ENCODE measurements at regions not wholly inside any gene's neighbourhood (a gene's known extent, or its start where the extent isn't known, plus 50 kb on each side); places are given as distances from the start of the nearest gene placed in this dataset.

GRCh38 chr3:168611826-168612225 lies 516.1 kb upstream of the GOLIM4 start:
- no peak for DNase-seq
- intact Hi-C loops (cut with DNase I): no loop called here

GRCh38 chr3:168608926-168609325 lies 513.2 kb upstream of the GOLIM4 start:
- DNase-seq: no peak
- intact Hi-C loops (cut with DNase I): no loop called here

- intact Hi-C loops (cut with DNase I): no loop called here
Observed at GRCh38 chr3:168604767-168605166, 509.0 kb upstream of the GOLIM4 start.

GRCh38 chr3:168598250-168598649 lies 502.5 kb upstream of the GOLIM4 start:
- no peak for DNase-seq
- intact Hi-C loops (cut with DNase I): no loop called here

More at GRCh38 chr3:168604767-168605166, 509.0 kb upstream of the GOLIM4 start:
- DNase-seq: no peak

- DNase-seq: no peak
- intact Hi-C loops (cut with DNase I): no loop called here
Observed at GRCh38 chr3:168596175-168596823, 500.6 kb upstream of the GOLIM4 start.

- intact Hi-C loops (cut with DNase I): no loop called here
- no peak for DNase-seq
Observed at GRCh38 chr3:168591587-168591986, 495.9 kb upstream of the GOLIM4 start.

GRCh38 chr3:168589376-168589775 lies 493.7 kb upstream of the GOLIM4 start:
- DNase-seq: no peak
- intact Hi-C loops (cut with DNase I): no loop called here

- no peak for DNase-seq
- intact Hi-C loops (cut with DNase I): no loop called here
Observed at GRCh38 chr3:168585544-168585943, 489.8 kb upstream of the GOLIM4 start.

GRCh38 chr3:168583977-168584376 lies 488.3 kb upstream of the GOLIM4 start:
- intact Hi-C loops (cut with DNase I): no loop called here
- no peak for DNase-seq

GRCh38 chr3:168582503-168582902 lies 486.8 kb upstream of the GOLIM4 start:
- DNase-seq: no peak
- intact Hi-C loops (cut with DNase I): no loop called here

GRCh38 chr3:168581771-168582225 lies 486.1 kb upstream of the GOLIM4 start:
- intact Hi-C loops (cut with DNase I): no loop called here
- DNase-seq: peak in 1 of 10 donors; percentile 20

- intact Hi-C loops (cut with DNase I): no loop called here
Observed at GRCh38 chr3:168579010-168579409, 483.3 kb upstream of the GOLIM4 start.

GRCh38 chr3:168575750-168576149 lies 480.0 kb upstream of the GOLIM4 start:
- intact Hi-C loops (cut with DNase I): no loop called here
- DNase-seq: no peak

More at GRCh38 chr3:168579010-168579409, 483.3 kb upstream of the GOLIM4 start:
- no peak for DNase-seq

GRCh38 chr3:168574455-168575158 lies 478.9 kb upstream of the GOLIM4 start:
- DNase-seq: no peak
- intact Hi-C loops (cut with DNase I): no loop called here

GRCh38 chr3:168570404-168571155 lies 474.9 kb upstream of the GOLIM4 start:
- intact Hi-C loops (cut with DNase I): no loop called here
- DNase-seq: no peak

GRCh38 chr3:168558728-168559411 lies 463.1 kb upstream of the GOLIM4 start:
- DNase-seq: no peak
- intact Hi-C loops (cut with DNase I): no loop called here

- intact Hi-C loops (cut with DNase I): no loop called here
- no peak for DNase-seq
Observed at GRCh38 chr3:168552251-168552650, 456.5 kb upstream of the GOLIM4 start.

- intact Hi-C loops (cut with DNase I): no loop called here
- DNase-seq: no peak
Observed at GRCh38 chr3:168548719-168549118, 453.0 kb upstream of the GOLIM4 start.

GRCh38 chr3:168546707-168547106 lies 451.0 kb upstream of the GOLIM4 start:
- DNase-seq: no peak
- intact Hi-C loops (cut with DNase I): no loop called here

GRCh38 chr3:168545591-168545990 lies 449.9 kb upstream of the GOLIM4 start:
- intact Hi-C loops (cut with DNase I): no loop called here
- DNase-seq: peak in 3 of 10 donors; percentile 12 to 79 (median 44)
